ENCODE measurements at regions not wholly inside any gene's neighbourhood (a gene's known extent, or its start where the extent isn't known, plus 50 kb on each side); places are given as distances from the start of the nearest gene placed in this dataset.
"Not testable (repeated sequence)": the region's sequence is repeated elsewhere in the genome, so short reads cannot be mapped to it uniquely, and the experiment has no call there.

DNA sequence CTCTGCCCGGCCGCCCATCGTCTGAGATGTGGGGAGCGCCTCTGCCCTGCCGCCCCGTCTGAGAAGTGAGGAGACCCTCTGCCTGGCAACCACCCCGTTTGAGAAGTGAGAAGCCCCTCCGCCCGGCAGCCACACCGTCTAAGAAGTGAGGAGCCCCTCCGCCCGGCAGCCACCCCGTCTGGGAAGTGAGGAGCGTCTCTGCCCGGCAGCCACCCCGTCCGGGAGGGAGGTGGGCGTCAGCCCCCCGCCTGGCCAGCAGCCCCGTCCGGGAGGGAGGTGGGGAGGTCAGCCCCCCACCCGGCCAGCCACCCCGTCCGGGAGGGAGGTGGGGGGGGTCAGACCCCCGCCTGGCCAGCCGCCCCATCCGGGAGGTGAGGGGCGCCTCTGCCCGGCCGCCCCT lies 63.0 kb upstream of the IGFBP7 start:
- not testable (repeated sequence) for H3K9me3 ChIP-seq (ENCODE audit: control insufficient read depth, insufficient read depth, low read length); H3K9ac ChIP-seq (ENCODE audit: low read depth, low read length); H3K36me3 ChIP-seq (ENCODE audit: insufficient read depth, low read length)
- H3K4me1 ChIP-seq (ENCODE audit: insufficient read depth, low read length): peaks cover 20% of the 10 kb centered on the region

DNA sequence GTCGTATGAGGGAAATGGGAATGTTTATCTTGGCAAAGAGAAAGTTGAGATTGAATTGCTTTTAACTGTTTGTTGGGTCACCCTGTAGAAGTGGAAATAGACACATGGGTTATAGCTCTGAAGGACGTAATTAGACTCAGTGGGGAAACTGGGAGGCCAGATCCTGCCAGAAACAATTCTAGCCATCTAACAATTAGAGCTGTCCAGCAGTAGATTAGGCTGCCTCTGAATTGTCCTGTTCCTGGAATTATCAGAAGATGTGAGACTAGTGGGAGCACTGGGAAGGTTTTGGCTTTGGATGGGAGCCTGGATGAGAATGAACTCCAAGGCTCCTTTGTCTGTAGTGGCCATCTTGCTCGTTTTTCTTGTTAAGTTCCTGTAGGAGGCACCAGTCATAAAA lies 61.9 kb upstream of the IGFBP7 start:
- Histone ChIP-seq H3K36me3 (ENCODE audit: insufficient read depth, low read length) (no peaks in the 10 kb centered on the region), H3K9me3 (ENCODE audit: control insufficient read depth, insufficient read depth, low read length) (peaks cover 3% of the 10 kb centered on the region; the same call in 1 of the 2 replicates), H3K4me1 (ENCODE audit: insufficient read depth, low read length) (peaks cover 20% of the 10 kb centered on the region), H3K9ac (ENCODE audit: low read depth, low read length) (no peak overlapping the region)

GRCh38 chr4:57168982-57169381 lies 58.8 kb upstream of the IGFBP7 start:
- Histone ChIP-seq H3K9me3 (ENCODE audit: control insufficient read depth, insufficient read depth, low read length) (peaks cover 3% of the 10 kb centered on the region; the same call in 1 of the 2 replicates), H3K36me3 (ENCODE audit: insufficient read depth, low read length) (no peaks in the 10 kb centered on the region), H3K4me1 (ENCODE audit: insufficient read depth, low read length) (peaks cover 25% of the 10 kb centered on the region), H3K9ac (ENCODE audit: low read depth, low read length) (no peak overlapping the region)

- H3K4me1 ChIP-seq (ENCODE audit: insufficient read depth, low read length): peaks cover 12% of the 10 kb centered on the region
- 0 out of 2 replicates have a peak, but pooled peaks cover 3% of the 10 kb centered on the region for H3K9me3 ChIP-seq (ENCODE audit: control insufficient read depth, insufficient read depth, low read length)
- peak overlapping the region; percentile 60; the same call in 1 of the 2 replicates for H3K9ac ChIP-seq (ENCODE audit: low read depth, low read length)
- no peaks in the 10 kb centered on the region for H3K36me3 ChIP-seq (ENCODE audit: insufficient read depth, low read length)
Observed at GRCh38 chr4:57163530-57164459, 53.6 kb upstream of the IGFBP7 start.

GRCh38 chr4:57162499-57163019 lies 52.4 kb upstream of the IGFBP7 start:
- Histone ChIP-seq H3K4me1 (ENCODE audit: insufficient read depth, low read length) (peaks cover 5% of the 10 kb centered on the region; the same call in 1 of the 2 replicates), H3K36me3 (ENCODE audit: insufficient read depth, low read length) (no peaks in the 10 kb centered on the region), H3K9ac (ENCODE audit: low read depth, low read length) (no peak overlapping the region), H3K9me3 (ENCODE audit: control insufficient read depth, insufficient read depth, low read length) (0 out of 2 replicates have a peak, but pooled peaks cover 3% of the 10 kb centered on the region)

Data from ES-I3 (cell line).